NCI-H2171 (cell line): ENCODE measurements at regions not wholly inside any gene's neighbourhood (a gene's known extent, or its start where the extent isn't known, plus 50 kb on each side); places are given as distances from the start of the nearest gene placed in this dataset.
"Not testable (repeated sequence)": the region's sequence is repeated elsewhere in the genome, so short reads cannot be mapped to it uniquely, and the experiment has no call there.

Experiments used
- DNase-seq: peaks from one replicate; lab custom pipeline; 2025; lab: John Stamatoyannopoulos, UW

- no peak for DNase-seq
Observed at GRCh38 chr4:95779447-95779846, 60.4 kb upstream of the PDHA2 start.

DNA sequence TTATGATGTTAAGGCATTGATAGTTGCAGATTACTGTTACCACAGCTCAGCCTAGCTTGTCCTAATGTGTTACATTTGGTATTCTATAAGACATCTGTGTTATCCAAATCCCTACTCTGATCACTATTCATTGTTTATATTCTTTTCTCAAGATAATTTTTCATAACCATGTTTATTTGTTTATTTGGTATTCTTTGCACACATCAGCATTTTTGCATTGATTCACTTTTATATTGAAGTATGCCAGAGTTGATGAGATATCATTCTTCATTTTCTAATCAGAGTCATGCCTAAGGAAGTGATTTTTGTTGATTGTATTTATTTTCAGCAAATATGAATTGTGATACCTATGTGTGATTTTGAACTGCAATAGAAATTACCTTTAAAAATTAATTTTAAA lies 61.2 kb upstream of the PDHA2 start:
- DNase-seq, result no peak

DNA sequence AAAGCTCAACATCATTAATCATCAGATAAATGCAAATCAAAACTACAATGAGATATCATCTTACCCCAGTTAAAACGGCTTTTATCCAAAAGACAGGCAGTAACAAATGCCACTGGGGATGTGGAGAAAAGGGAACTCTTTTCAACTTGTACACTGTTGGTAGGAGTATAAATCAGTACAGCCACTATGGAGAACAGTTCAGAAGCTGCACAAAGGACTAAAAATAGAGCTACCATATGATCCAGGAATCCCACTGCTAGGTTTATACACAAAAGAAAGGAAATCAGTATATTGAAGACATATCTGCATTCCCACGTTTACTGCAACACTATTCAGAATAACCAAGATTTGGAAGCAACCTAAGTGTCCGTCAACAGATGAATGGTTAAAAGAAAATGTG lies 69.3 kb upstream of the PDHA2 start:
- DNase-seq, result not testable (repeated sequence)

- DNase-seq, result no peak
Observed at GRCh38 chr4:95764961-95765360, 74.9 kb upstream of the PDHA2 start.

DNA sequence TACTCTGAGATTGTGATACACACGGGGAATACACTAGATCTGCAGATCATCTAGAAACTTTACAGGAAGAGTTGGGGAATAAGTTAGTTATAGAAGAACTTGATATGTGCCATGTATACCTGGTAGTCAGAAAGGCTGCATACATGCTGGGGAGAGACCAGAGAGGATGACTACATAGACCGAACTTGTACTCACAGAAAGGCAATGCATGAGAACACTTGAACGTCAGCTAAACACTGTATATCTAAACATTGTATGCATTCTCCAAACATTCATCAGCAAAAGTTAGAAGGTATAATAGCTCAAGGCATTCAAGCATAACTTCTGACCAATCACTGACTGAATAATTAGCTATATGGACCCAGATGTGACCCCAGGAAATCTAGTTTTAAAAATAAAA lies 78.0 kb upstream of the PDHA2 start:
- DNase-seq, result no peak

GRCh38 chr4:95761426-95761825 lies 78.5 kb upstream of the PDHA2 start:
- no peak for DNase-seq

DNA sequence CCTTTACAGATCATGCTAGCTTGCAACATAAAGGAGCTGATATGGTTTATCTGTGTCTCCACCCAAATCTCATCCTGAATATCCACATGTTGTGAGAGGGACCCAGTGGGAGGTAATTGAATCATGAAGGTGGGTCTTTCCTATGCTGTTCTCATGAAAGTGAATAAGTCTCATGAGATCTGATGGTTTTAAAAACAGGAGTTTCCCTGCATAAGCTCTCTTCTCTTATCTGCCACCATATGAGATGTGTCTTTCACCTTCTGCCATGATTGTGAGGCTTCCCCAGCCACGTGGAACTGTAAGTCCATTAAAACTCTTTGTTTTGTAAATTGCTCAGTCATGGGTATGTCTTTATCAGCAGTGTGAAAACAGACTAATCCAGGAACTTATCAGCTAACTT lies 79.2 kb upstream of the PDHA2 start:
- DNase-seq, result not testable (repeated sequence)

DNA sequence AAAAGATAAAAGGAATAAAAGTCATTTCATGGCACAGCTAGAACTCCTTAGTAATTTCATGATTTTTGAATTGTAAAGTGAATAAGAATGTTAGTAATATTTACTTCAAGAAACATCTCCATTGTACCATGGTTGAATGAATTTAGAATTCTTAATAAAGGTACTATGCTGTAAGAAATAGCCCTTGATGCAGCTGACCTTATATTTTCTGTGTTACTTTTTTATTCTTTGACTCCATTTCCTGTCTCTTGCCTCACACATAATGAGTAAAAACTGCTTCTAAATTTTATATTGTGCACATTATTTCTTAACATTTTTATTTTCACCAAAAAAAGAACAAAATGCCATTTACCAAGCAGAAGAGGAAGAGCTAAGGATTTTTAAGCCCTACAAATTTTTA lies 81.9 kb upstream of the PDHA2 start:
- no peak for DNase-seq

- DNase-seq, result no peak
Observed at GRCh38 chr4:95754667-95755066, 85.2 kb upstream of the PDHA2 start.

- DNase-seq, result no peak
Observed at GRCh38 chr4:95749204-95749603, 90.7 kb upstream of the PDHA2 start.

DNA sequence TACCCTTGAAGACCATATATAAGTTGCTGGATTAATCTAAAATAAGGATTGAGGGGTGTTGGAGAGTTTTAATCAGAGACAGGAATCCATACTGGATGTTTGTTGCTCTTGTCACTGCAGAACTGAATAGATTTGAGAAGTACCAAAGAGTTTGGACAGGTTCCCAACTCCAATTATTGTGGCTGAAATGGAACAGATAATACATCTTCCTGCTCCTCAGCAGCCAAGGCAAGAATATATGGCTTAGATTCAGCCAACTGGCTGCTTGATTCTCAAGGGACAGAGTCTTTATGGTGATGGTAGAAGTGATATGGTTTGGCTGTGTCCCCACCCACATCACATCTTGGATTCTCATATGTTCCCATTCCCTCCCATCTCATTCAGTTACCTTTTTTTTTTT lies 97.0 kb upstream of the PDHA2 start:
- no peak for DNase-seq

GRCh38 chr4:95742179-95742578 lies 97.7 kb upstream of the PDHA2 start:
- no peak for DNase-seq

- no peak for DNase-seq
Observed at GRCh38 chr4:95732061-95732460, 107.8 kb upstream of the PDHA2 start.

- no peak for DNase-seq
Observed at GRCh38 chr4:95729596-95729995, 110.3 kb upstream of the PDHA2 start.

DNA sequence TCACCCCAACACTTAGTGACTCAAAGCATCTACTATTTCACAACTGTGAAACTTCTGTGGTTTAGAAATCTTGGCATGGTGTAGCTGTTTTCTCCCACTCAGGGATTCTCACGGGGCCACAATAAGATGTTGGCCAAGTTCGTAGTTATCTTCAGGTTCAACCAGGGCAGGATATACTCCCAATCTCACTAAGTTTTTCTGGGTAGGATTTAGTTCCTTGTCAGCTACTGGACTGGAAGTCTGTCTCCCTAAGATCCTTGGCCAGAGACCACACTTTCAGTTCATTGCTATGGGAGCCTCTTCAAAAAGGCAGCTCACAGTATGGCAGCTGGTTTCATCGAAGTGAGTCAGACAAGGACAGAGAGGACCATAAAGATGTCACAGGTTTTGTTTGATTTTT lies 111.7 kb upstream of the PDHA2 start:
- DNase-seq, result no peak

GRCh38 chr4:95715830-95716229 lies 124.1 kb upstream of the PDHA2 start:
- no peak for DNase-seq

DNA sequence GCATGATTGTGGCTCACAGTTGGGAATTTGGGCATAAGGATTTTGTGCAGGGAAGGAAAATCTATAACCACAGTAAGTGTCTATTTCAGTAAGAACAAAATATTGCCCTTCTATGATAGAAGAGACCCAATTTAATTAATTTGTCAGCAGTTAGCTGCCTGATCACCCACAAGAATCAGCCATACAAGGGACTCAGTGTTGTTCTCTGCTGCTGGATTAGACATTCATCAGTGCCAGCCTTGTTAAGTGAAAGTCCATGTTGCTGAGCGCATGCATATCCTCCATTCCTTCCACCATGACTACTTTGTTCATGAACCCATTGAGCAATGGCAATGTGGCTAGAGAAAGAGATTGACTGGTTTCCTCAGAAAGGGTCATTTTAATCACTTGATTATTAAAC lies 125.3 kb upstream of the PDHA2 start:
- no peak for DNase-seq

DNA sequence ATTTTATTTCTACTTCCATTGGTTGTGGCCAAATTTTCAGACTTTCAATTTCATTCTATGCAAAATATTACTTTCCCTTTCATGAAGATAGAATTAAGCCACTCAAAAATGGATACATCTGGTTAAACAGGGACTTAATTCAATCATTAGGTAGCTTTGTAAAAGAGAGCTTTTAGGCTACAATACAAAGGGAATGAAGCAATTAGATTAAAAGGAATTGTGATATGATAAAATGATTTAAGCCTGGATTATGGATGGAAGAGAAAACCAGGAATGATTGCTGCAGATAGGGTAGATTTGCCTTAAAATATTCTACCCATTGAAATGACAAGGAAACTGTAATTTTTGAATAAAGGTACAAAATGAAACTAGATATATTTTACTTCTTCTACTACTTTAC lies 134.6 kb upstream of the PDHA2 start:
- no peak for DNase-seq

DNA sequence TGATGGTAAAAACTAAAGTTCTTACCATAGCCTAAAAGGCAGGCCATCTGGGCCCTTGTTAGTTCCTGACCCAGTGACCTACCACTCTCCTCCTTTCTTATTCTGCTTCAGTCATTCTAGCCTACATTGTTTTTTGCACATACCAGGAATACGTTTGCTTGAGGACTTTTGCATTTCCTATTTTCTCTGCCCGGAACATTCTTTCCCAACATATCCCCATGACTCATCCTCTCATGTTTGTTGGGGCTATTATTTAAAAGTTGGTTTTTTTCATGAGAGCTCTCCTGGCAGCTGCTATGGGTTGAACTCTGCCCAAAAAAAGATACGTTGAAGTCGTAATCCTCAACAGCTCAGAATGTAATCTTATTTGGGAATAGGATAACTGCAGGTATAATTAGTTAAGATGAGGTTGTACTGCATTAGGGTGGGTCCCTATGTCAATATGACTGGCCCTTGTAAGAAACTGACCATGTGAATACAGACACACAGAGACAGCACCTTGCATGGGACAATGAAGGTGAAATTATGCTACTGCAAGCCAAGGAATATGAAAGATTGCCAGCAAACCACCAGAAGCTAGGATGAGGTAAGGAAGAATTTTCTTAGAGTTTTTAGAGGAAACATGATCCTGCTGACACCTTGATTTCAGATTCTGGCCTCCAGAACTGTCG lies 138.3 kb upstream of the PDHA2 start:
- no peak for DNase-seq

GRCh38 chr4:95694411-95694810 lies 145.5 kb upstream of the PDHA2 start:
- DNase-seq, result no peak

DNA sequence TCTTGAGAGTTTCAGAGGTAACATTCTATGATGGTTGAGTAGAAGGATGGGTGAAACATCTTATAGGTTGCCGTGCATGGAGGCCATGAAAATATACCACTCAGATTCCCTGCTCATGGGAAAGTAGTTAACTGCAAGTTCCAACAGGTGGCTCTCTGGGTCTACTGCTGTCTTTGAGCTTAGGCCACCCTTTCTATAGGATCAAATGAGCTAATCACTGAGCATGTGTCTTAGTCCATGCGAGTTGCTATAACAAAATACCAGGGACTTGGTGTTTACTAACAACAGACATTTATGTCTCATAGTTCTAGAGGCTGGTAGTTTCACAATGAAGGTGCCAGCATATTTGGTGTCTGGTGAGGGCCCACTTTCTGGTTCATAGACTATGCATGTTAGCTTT lies 144.8 kb upstream of the UNC5C start:
- no peak for DNase-seq

- no peak for DNase-seq
Observed at GRCh38 chr4:95676190-95676589, 127.4 kb upstream of the UNC5C start.

GRCh38 chr4:95675623-95676022 lies 126.8 kb upstream of the UNC5C start:
- DNase-seq, result no peak

GRCh38 chr4:95674521-95674981 lies 125.8 kb upstream of the UNC5C start:
- DNase-seq, result no peak

- DNase-seq, result no peak
Observed at GRCh38 chr4:95672811-95673210, 124.0 kb upstream of the UNC5C start.
